Astrocyte of the cerebellum (primary cell): ENCODE measurements at regions not wholly inside any gene's neighbourhood (a gene's known extent, or its start where the extent isn't known, plus 50 kb on each side); places are given as distances from the start of the nearest gene placed in this dataset.

Source experiments
- DNase-seq: peaks from one replicate; pipeline ENCODE4 v3.0.0-alpha.2; 2011; ENCODE audit warnings: low read depth
- H3K4me3 ChIP-seq: 2 replicates; pipeline ENCODE4 v1.5.1; 2011; ENCODE audit warnings: mild to moderate bottlenecking, low read depth, low read length, moderate library complexity
- in situ Hi-C: cut with HindIII; loops from 2 replicates; pipeline ENCODE4 v1.10.0; 2017; ENCODE audit warnings: low sequenced_read_pairs
- TF ChIP-seq, protein P1 (sequence below): IDR thresholded peaks from 2 replicates; pipeline ENCODE4 v1.5.1; 2012; ENCODE audit warnings: low read length, low read depth, moderate library complexity, mild to moderate bottlenecking; ENCODE audit errors: missing control alignments

DNA sequence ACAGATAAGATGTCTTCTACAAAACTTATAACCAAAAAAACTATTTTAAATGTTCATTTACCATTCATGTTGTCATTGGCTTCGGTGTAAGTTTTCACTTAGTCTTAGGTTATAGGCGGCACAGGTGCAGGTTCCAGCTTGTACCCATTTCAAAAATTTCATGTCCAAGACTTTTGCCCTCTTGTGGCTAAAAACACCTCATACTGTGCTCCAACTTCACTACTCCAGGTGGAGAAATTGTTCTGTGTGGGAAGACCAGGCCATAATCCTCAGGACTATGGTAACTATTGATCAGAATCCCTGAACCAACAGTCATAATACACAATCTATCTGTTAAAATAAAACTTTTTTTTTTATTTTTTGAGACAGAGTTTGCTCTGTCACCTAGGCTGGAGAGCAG is 95.2 kb upstream of the ATP11B start:
- no peak overlapping the region for H3K4me3 ChIP-seq

DNA sequence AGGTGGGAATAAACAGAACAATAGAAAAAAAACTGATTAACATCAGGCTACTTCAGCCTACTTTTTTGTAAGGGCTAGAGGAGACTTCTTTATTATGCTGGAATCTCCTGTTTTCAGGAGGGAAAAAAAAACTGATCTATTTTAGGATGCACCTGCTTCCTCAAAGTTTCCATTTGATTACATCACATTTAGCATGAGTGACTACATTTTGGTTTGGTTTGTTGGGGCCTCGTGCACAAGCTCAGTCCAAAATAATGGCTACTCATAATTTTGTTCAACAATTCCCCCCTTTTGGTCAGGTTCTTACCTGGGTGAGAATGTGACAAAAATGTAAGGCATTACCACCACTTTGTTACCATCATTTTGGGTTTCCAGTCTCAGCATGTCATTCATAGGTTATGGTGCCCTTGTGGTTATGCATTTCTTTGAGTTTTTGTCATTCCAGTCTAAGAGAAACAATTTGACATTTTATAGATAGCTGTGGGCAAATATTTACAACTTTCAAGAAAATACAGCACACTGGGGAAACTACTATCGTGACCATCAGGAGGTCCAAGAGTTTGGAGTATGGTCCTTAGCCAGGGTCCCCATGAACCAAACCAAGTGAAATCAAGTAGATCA is 93.6 kb upstream of the ATP11B start:
- in situ Hi-C loops, result no loop called here
- TF ChIP-seq, protein P1, sequence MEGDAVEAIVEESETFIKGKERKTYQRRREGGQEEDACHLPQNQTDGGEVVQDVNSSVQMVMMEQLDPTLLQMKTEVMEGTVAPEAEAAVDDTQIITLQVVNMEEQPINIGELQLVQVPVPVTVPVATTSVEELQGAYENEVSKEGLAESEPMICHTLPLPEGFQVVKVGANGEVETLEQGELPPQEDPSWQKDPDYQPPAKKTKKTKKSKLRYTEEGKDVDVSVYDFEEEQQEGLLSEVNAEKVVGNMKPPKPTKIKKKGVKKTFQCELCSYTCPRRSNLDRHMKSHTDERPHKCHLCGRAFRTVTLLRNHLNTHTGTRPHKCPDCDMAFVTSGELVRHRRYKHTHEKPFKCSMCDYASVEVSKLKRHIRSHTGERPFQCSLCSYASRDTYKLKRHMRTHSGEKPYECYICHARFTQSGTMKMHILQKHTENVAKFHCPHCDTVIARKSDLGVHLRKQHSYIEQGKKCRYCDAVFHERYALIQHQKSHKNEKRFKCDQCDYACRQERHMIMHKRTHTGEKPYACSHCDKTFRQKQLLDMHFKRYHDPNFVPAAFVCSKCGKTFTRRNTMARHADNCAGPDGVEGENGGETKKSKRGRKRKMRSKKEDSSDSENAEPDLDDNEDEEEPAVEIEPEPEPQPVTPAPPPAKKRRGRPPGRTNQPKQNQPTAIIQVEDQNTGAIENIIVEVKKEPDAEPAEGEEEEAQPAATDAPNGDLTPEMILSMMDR, result no peak
- H3K4me3 ChIP-seq, result no peak overlapping the region
- DNase-seq, result no peak

More for the DNA sequence above, 95.2 kb upstream of the ATP11B start:
- no peak for DNase-seq
- in situ Hi-C loops, result no loop called here
- TF ChIP-seq, protein P1, result no peak

DNA sequence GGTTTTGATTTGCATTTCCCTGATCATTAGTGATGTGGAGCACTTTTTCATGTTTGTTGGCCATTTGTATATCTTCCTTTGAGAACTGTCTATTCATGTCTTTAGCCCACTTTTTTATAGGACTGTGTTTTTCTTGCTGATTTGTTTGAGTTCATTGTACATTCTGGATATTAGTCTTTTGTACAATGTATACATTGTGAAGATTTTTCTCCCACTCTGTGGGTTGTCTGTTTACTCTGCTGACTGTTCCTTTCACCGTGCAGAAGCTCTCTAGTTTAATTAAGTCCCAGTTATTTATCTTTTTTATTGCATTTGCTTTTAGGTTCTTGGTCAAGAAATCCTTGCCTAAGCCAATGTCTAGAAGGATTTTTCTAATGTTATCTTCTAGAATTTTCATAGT is 91.1 kb upstream of the ATP11B start:
- in situ Hi-C loops, result no loop called here
- TF ChIP-seq, protein P1, result no peak
- no peak overlapping the region for H3K4me3 ChIP-seq
- DNase-seq, result no peak

DNA sequence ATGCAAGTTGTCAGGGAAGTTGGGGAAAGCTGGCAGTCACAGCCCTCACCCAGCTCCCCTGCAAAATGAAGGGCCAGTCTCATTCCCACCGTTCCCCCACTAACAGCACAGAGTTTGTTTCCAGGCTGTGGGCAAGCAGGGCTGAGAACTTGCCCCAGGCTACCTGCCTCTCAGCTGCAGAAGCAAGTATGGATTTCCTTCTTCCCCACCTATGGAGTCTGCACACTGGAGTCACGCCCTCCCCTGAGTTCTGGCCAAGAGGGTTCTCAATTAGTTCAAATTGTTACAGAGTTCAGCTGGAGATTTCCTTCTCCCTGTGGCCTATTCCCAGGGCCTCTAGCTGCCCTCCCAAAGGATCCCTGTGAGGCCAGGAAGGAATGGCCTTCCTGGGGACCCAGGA is 90.1 kb upstream of the ATP11B start:
- in situ Hi-C loops, result no loop called here
- DNase-seq, result no peak
- TF ChIP-seq, protein P1, result no peak

DNA sequence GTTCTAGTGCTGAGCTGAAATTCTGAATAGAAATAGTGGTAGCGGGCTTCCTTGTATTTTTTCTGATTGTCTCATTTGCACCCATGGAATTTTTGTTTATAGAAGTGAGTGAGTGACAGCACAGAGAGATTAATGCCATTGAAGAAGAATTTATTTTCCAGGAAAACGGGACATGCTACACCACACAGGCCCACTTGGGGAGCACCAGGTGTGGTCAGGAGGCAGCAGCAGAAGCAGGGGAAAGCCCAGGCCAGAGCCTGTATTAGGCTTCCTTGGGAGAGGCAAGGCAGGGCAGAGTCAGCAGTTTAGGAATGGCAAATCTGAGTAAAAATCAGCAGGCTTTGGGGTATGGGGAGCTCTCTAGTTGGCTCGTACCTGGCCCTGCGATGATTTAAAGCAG is 88.4 kb upstream of the ATP11B start:
- in situ Hi-C loops, result no loop called here
- TF ChIP-seq, protein P1, result no peak
- no peak overlapping the region for H3K4me3 ChIP-seq
- no peak for DNase-seq

More for the DNA sequence above, 90.1 kb upstream of the ATP11B start:
- no peak overlapping the region for H3K4me3 ChIP-seq

DNA sequence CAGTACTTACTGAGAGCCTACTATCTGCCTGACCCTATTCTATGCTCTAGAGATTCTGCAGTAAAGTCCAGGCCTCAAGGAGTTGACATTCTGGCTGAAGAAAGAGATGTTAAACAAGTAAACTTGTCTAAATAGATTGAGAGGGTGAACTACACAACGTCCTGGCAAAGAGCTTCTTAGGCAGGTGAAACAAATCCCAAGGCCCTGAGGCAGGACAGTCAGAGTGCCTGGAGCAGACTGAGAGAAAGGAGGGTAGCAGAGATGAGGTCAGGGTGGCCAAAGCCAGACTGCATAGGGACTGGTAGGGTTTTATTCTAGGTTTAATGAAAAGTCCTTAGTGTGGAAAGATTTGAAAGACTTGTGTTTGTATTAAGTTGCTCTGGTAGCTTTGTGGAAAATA is 84.5 kb upstream of the ATP11B start:
- no peak overlapping the region for H3K4me3 ChIP-seq
- no peak for DNase-seq
- TF ChIP-seq, protein P1, result no peak
- in situ Hi-C loops, result no loop called here
